H1 (cell line): ENCODE measurements at regions not wholly inside any gene's neighbourhood (a gene's known extent, or its start where the extent isn't known, plus 50 kb on each side); places are given as distances from the start of the nearest gene placed in this dataset.
A peak's percentile ranks its signal among the peaks of the same experiment; 100 is the strongest.

Experiments used
- CTCF ChIA-PET: fragments of 300-600 bp; sonication (Branson Sonifier 250); formaldehyde crosslinking; loops from one replicate; lab custom pipeline; 2021; ENCODE audit not compliant: partially characterized antibody; lab: Charles Lee
- POLR2A ChIA-PET: fragments of 300-600 bp; sonication (Branson Sonifier 250); formaldehyde crosslinking; loops from one replicate; lab custom pipeline; 2021; ENCODE audit warnings: inconsistent platforms; ENCODE audit not compliant: partially characterized antibody; lab: Charles Lee
- DNase-seq, 2 experiments: peaks; one replicate each; pipeline versions ENCODE4 v3.0.0 to v3.0.0-alpha.2; 2010 to 2022; ENCODE audit warnings: low spot score in 2 of 2, low read depth in 1 of 2, mixed read lengths in 1 of 2
- FAIRE-seq: peaks from 2 replicates; lab custom pipeline; 2011; peaks lifted over from hg19 to GRCh38; lab: Jason Lieb, UNC
- H2AFZ ChIP-seq: 2 replicates; pipeline ENCODE4 v1.8.1; 2012; ENCODE audit warnings: low read length, inconsistent platforms
- H2AK5ac ChIP-seq: 2 replicates; pipeline ENCODE4 v1.6.1; 2013; ENCODE audit warnings: low read depth, low read length
- H2BK120ac ChIP-seq: replicated peaks from 2 replicates; pipeline ENCODE3; 2013; ENCODE audit warnings: low read depth, low read length, inconsistent platforms
- H2BK12ac ChIP-seq: 2 replicates; pipeline ENCODE4 v1.6.1; 2013; ENCODE audit warnings: low read depth, low read length
- H2BK15ac ChIP-seq: 2 replicates; pipeline ENCODE4 v1.6.1; 2013; ENCODE audit warnings: low read length
- H2BK20ac ChIP-seq: 2 replicates; pipeline ENCODE4 v1.6.1; 2013; ENCODE audit warnings: low read length
- H2BK5ac ChIP-seq: 2 replicates; pipeline ENCODE4 v1.6.1; 2013; ENCODE audit warnings: low read depth, low read length
- H3K14ac ChIP-seq: 2 replicates; pipeline ENCODE4 v1.6.1; 2013; ENCODE audit warnings: inconsistent platforms; ENCODE audit not compliant: insufficient read length
- H3K18ac ChIP-seq: 2 replicates; pipeline ENCODE4 v1.6.1; 2013; ENCODE audit warnings: low read length; ENCODE audit errors: extremely low read depth
- H3K23ac ChIP-seq: 2 replicates; pipeline ENCODE4 v1.6.1; 2013; ENCODE audit warnings: inconsistent platforms; ENCODE audit not compliant: insufficient read length
- H3K23me2 ChIP-seq: 2 replicates; pipeline ENCODE4 v1.6.1; 2013; ENCODE audit warnings: low read depth, low read length
- H3K27ac ChIP-seq: 2 replicates; pipeline ENCODE4 v1.6.1; 2011; ENCODE audit warnings: low read depth, low read length, inconsistent platforms
- H3K27me3 ChIP-seq, 4 experiments: replicated peaks in 1 of 4; 1 replicate in 1 of 4; 2 replicates in 3 of 4; pipeline versions ENCODE4 v1.6.1 to v1.8.1; 2011 to 2013; ENCODE audit warnings: low read length in 3 of 4, mild to moderate bottlenecking in 3 of 4, inconsistent platforms in 2 of 4, mixed read lengths in 2 of 4, moderate library complexity in 1 of 4; ENCODE audit not compliant: control insufficient read depth in 3 of 4, insufficient read depth in 3 of 4; ENCODE audit errors: extremely low read depth in 1 of 4
- H3K36me3 ChIP-seq, 4 experiments: 2 replicates each; pipeline versions ENCODE4 v1.6.1 to v1.8.1; 2011 to 2013; ENCODE audit warnings: mild to moderate bottlenecking in 4 of 4, low read length in 3 of 4, moderate library complexity in 2 of 4, control low read depth in 1 of 4, inconsistent platforms in 1 of 4; ENCODE audit not compliant: insufficient read depth in 4 of 4, control insufficient read depth in 2 of 4
- H3K4ac ChIP-seq: replicated peaks from 2 replicates; pipeline ENCODE3; 2013; ENCODE audit warnings: low read length, low read depth, mixed read lengths, inconsistent platforms; ENCODE audit not compliant: insufficient read length
- H3K4me1 ChIP-seq, 4 experiments: replicated peaks in 1 of 4; 1 replicate in 1 of 4; 2 replicates in 3 of 4; pipeline versions ENCODE4 v1.6.1 to v1.8.1; 2011 to 2013; ENCODE audit warnings: low read length in 3 of 4, inconsistent platforms in 2 of 4, mixed read lengths in 1 of 4; ENCODE audit not compliant: insufficient read depth in 4 of 4, control insufficient read depth in 3 of 4
- H3K4me2 ChIP-seq, 2 experiments: 2 replicates each; pipeline versions ENCODE4 v1.6.1 to v1.8.1; 2011 to 2013; ENCODE audit warnings: low read depth in 2 of 2, low read length in 2 of 2, control low read depth in 1 of 2, inconsistent platforms in 1 of 2, mild to moderate bottlenecking in 1 of 2; ENCODE audit not compliant: insufficient read depth in 1 of 2
- H3K4me3 ChIP-seq, 4 experiments: fragments of 200-600, 300-600 bp in 1 of 4; sonication (generic), shearing (Covaris generic), sonication (Bioruptor Twin) in 1 of 4; 2 replicates each; pipeline versions ENCODE4 v1.5.1 to v1.8.1; 2011 to 2016; ENCODE audit warnings: low read length in 4 of 4, low read depth in 3 of 4, control low read depth in 2 of 4, inconsistent platforms in 2 of 4, mild to moderate bottlenecking in 2 of 4, mixed read lengths in 1 of 4, moderate library complexity in 1 of 4; ENCODE audit not compliant: insufficient read depth in 2 of 4; ENCODE audit errors: extremely low read depth in 1 of 4
- H3K56ac ChIP-seq: replicated peaks from 2 replicates; pipeline ENCODE3; 2013; ENCODE audit warnings: low read depth, mild to moderate bottlenecking, mixed read lengths, low read length, inconsistent platforms; ENCODE audit not compliant: insufficient read length
- H3K79me1 ChIP-seq: 2 replicates; pipeline ENCODE4 v1.6.1; 2013; ENCODE audit warnings: low read depth, low read length, control low read depth
- H3K79me2 ChIP-seq, 2 experiments: 2 replicates each; pipeline versions ENCODE4 v1.6.1 to v1.8.1; 2012 to 2013; ENCODE audit warnings: low read length in 2 of 2, mild to moderate bottlenecking in 2 of 2, inconsistent platforms in 1 of 2; ENCODE audit not compliant: insufficient read depth in 2 of 2, control insufficient read depth in 1 of 2
- H3K9ac ChIP-seq, 4 experiments: replicated peaks in 1 of 4; 1 replicate in 1 of 4; 2 replicates in 3 of 4; pipeline versions ENCODE4 v1.6.1 to v1.8.1; 2011 to 2013; ENCODE audit warnings: low read depth in 3 of 4, low read length in 3 of 4, control low read depth in 2 of 4, mild to moderate bottlenecking in 2 of 4, moderate library complexity in 2 of 4, inconsistent platforms in 1 of 4; ENCODE audit errors: extremely low read depth in 1 of 4
- H3K9me3 ChIP-seq, 2 experiments: 2 replicates each; pipeline versions ENCODE4 v1.6.1 to v1.8.1; 2012 to 2013; ENCODE audit warnings: mild to moderate bottlenecking in 2 of 2, moderate library complexity in 2 of 2, control low read depth in 1 of 2, inconsistent platforms in 1 of 2, low read depth in 1 of 2, low read length in 1 of 2, mixed read lengths in 1 of 2; ENCODE audit not compliant: insufficient read depth in 2 of 2
- H4K20me1 ChIP-seq, 2 experiments: replicated peaks in 1 of 2; 2 replicates each; pipeline versions ENCODE3 to v1.8.1; 2011 to 2013; ENCODE audit warnings: inconsistent platforms in 2 of 2, low read length in 2 of 2, mild to moderate bottlenecking in 1 of 2; ENCODE audit not compliant: insufficient read depth in 2 of 2, control insufficient read depth in 1 of 2
- H4K5ac ChIP-seq: 2 replicates; pipeline ENCODE4 v1.6.1; 2013; ENCODE audit warnings: low read length, low read depth, mixed read lengths, inconsistent platforms; ENCODE audit not compliant: insufficient read length
- H4K8ac ChIP-seq: 2 replicates; pipeline ENCODE4 v1.8.0; 2013; ENCODE audit warnings: mild to moderate bottlenecking, moderate library complexity, low read length, inconsistent platforms; ENCODE audit not compliant: insufficient read depth; ENCODE audit errors: extremely low read depth
- H4K91ac ChIP-seq: replicated peaks from 2 replicates; pipeline ENCODE3; 2013; ENCODE audit warnings: low read length, mixed read lengths, inconsistent platforms; ENCODE audit not compliant: insufficient read length
- BCL11A ChIP-seq, 2 experiments: IDR thresholded peaks; one replicate each; pipeline ENCODE4 v1.6.1; 2011; ENCODE audit warnings: low read depth in 2 of 2, low read length in 2 of 2, mild to moderate bottlenecking in 2 of 2
- EZH2 ChIP-seq: fragments of 200-600 bp; sonication (generic); IDR thresholded peaks from 2 replicates; pipeline ENCODE4 v1.7.1; 2012; ENCODE audit warnings: low read depth, mild to moderate bottlenecking, moderate library complexity, low read length, inconsistent platforms; ENCODE audit not compliant: severe bottlenecking
- FOSL1 ChIP-seq: IDR thresholded peaks from 2 replicates; pipeline ENCODE4 v1.6.1; 2011; ENCODE audit warnings: mild to moderate bottlenecking, low read depth, low read length, moderate library complexity; ENCODE audit not compliant: insufficient read depth
- KDM1A ChIP-seq: fragments of 200-600, 300-600 bp; sonication (generic); IDR thresholded peaks from 2 replicates; pipeline ENCODE4 v1.7.1; 2016; ENCODE audit warnings: mild to moderate bottlenecking, low read length, borderline replicate concordance
- MAX ChIP-seq: IDR thresholded peaks from 2 replicates; pipeline ENCODE4 v1.6.1; 2012; ENCODE audit warnings: inconsistent platforms
- TAF1 ChIP-seq: IDR thresholded peaks from 2 replicates; pipeline ENCODE4 v1.6.1; 2011; ENCODE audit warnings: mild to moderate bottlenecking, low read depth, low read length
- WGBS, 2 experiments: shearing (Covaris generic) in 1 of 2; methylation state at CpG; one replicate each; pipeline versions ENCODE4 v1.1.6 to v1.1.7; 2013 to 2015; ENCODE audit warnings: low lambda C conversion rate in 2 of 2, mixed read lengths in 2 of 2, inconsistent platforms in 1 of 2, low coverage in 1 of 2, missing lambda C conversion rate in 1 of 2; ENCODE audit not compliant: insufficient replicate concordance in 2 of 2, insufficient coverage in 1 of 2, insufficient read length in 1 of 2; ENCODE audit errors: extremely low coverage in 1 of 2, missing lambda C conversion rate in 1 of 2; 5-methylcytosine and 5-hydroxymethylcytosine counted together
- TF ChIP-seq, protein P1 (sequence below): IDR thresholded peaks from 2 replicates; pipeline ENCODE4 v1.6.1; 2011; ENCODE audit warnings: low read depth, mild to moderate bottlenecking, low read length; ENCODE audit not compliant: insufficient read depth

GRCh38 chr5:4199049-4199841 lies 603.6 kb downstream of the IRX1 start:
- Histone ChIP-seq H2BK5ac (no peak overlapping the region), H2BK12ac (0 out of 2 replicates have a peak overlapping the region, but pooled peaks have one; percentile 40), H3K79me2 (no peaks in the 10 kb centered on the region), H3K27me3 (no peaks in the 10 kb centered on the region; a peak in 1 of 7 replicates), H4K91ac (no peak overlapping the region), H4K8ac (no peak overlapping the region), H3K4me3 (no peak overlapping the region), H3K14ac (no peak overlapping the region), H2AFZ (0 out of 2 replicates have a peak overlapping the region, but pooled peaks have one; percentile 2), H3K23ac (no peak overlapping the region), H3K18ac (no peak overlapping the region; the same call in 1 of the 2 replicates), H3K56ac (no peak overlapping the region), H2BK20ac (no peak overlapping the region), H3K36me3 (no peaks in the 10 kb centered on the region), H3K4me1 (peaks cover 0 to 22% (median 19%) of the 10 kb centered on the region in 4 experiments; a peak in 5 of 7 replicates), H3K4me2 (peak overlapping the region in 1 of 2 experiments; percentile 27; a peak in 1 of 4 replicates), H2BK15ac (no peak overlapping the region), H4K20me1 (no peaks in the 10 kb centered on the region), H3K4ac (no peak overlapping the region), H3K9me3 (no peaks in the 10 kb centered on the region), H2BK120ac (no peak overlapping the region), H3K27ac (no peak overlapping the region), H2AK5ac (no peak overlapping the region), H3K9ac (no peak overlapping the region), H3K23me2 (no peaks in the 10 kb centered on the region)
- ChIA-PET POLR2A (no interaction called here), CTCF (interaction anchor here (0.8 to 2.4 kb wide), 3 partner anchors 13 to 479 kb away, joined by 3 to 7 read pairs (median 3); no protein-coding TSS in a partner anchor)
- no peak for DNase-seq
- WGBS, 2 experiments, result 68% methylated on average over 18 of the region's 19 CpGs; no CpG with 5 or more reads in 1 of the 2 experiments
- no peak for TF ChIP-seq TAF1
- TF ChIP-seq, protein P1, sequence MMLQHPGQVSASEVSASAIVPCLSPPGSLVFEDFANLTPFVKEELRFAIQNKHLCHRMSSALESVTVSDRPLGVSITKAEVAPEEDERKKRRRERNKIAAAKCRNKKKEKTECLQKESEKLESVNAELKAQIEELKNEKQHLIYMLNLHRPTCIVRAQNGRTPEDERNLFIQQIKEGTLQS, result no peak
- TF ChIP-seq FOSL1, result no peak
- TF ChIP-seq BCL11A (IDR thresholded peaks at IDR 0.05; ENCODE audit: low read depth in 2 of 2, low read length in 2 of 2), result no peak
- no peak for TF ChIP-seq EZH2
- TF ChIP-seq MAX, result peak; percentile 54; the same call in 1 of the 2 replicates
- TF ChIP-seq KDM1A, result no peak
- TF ChIP-seq, all 59 proteins: peak for 1
- FAIRE-seq, result no peak
- no peak overlapping the region for H4K5ac ChIP-seq
- H3K79me1 ChIP-seq, result no peaks in the 10 kb centered on the region
